GM21381 (cell line): ENCODE measurements at regions not wholly inside any gene's neighbourhood (a gene's known extent, or its start where the extent isn't known, plus 50 kb on each side); places are given as distances from the start of the nearest gene placed in this dataset.

Experiments
- ATAC-seq: cut with Tn5 transposase; IDR thresholded peaks from one replicate; pipeline ENCODE4 v1.9.1; 2021; ENCODE audit warnings: mild to moderate bottlenecking, moderate library complexity; ENCODE audit not compliant: unreplicated experiment

- no peak for ATAC-seq
These were observed 607.5 kb downstream of the SLC6A15 start for GRCh38 chr12:84305144-84305543.

GRCh38 chr12:84294246-84294645 lies 618.4 kb downstream of the SLC6A15 start:
- no peak for ATAC-seq

- no peak for ATAC-seq
These were observed 622.4 kb downstream of the SLC6A15 start for GRCh38 chr12:84290168-84290567.

GRCh38 chr12:84277986-84278385 lies 634.6 kb downstream of the SLC6A15 start:
- no peak for ATAC-seq

- no peak for ATAC-seq
These were observed 636.4 kb downstream of the SLC6A15 start for GRCh38 chr12:84276215-84276614.

GRCh38 chr12:84272324-84272723 lies 640.3 kb downstream of the SLC6A15 start:
- no peak for ATAC-seq

GRCh38 chr12:84270470-84271140 lies 642.0 kb downstream of the SLC6A15 start:
- ATAC-seq: no peak

GRCh38 chr12:84247931-84248330 lies 664.7 kb downstream of the SLC6A15 start:
- ATAC-seq: no peak

- no peak for ATAC-seq
These were observed 668.9 kb downstream of the SLC6A15 start for GRCh38 chr12:84243686-84244085.

GRCh38 chr12:84222841-84223240 lies 689.8 kb downstream of the SLC6A15 start:
- ATAC-seq: no peak

- ATAC-seq: no peak
These were observed 694.2 kb downstream of the SLC6A15 start for GRCh38 chr12:84218406-84218805.

GRCh38 chr12:84201976-84202375 lies 710.6 kb downstream of the SLC6A15 start:
- ATAC-seq: no peak

GRCh38 chr12:84198294-84198946 lies 714.2 kb downstream of the SLC6A15 start:
- no peak for ATAC-seq

- no peak for ATAC-seq
These were observed 720.8 kb downstream of the SLC6A15 start for GRCh38 chr12:84191779-84192178.

- no peak for ATAC-seq
These were observed 726.2 kb downstream of the SLC6A15 start for GRCh38 chr12:84186433-84186832.

GRCh38 chr12:84183576-84183975 lies 729.0 kb downstream of the SLC6A15 start:
- no peak for ATAC-seq

- no peak for ATAC-seq
These were observed 738.5 kb downstream of the SLC6A15 start for GRCh38 chr12:84174115-84174514.

- ATAC-seq: no peak
These were observed 739.7 kb downstream of the SLC6A15 start for GRCh38 chr12:84172823-84173424.

- no peak for ATAC-seq
These were observed 745.8 kb downstream of the SLC6A15 start for GRCh38 chr12:84166812-84167211.

- no peak for ATAC-seq
These were observed 746.5 kb downstream of the SLC6A15 start for GRCh38 chr12:84165998-84166571.

- no peak for ATAC-seq
These were observed 751.3 kb downstream of the SLC6A15 start for GRCh38 chr12:84161296-84161695.

GRCh38 chr12:84159260-84159659 lies 753.3 kb downstream of the SLC6A15 start:
- ATAC-seq: no peak
